DND-41 (cell line): ENCODE measurements at regions not wholly inside any gene's neighbourhood (a gene's known extent, or its start where the extent isn't known, plus 50 kb on each side); places are given as distances from the start of the nearest gene placed in this dataset.

Experiments used
- ATAC-seq: fragments of 200-7000 bp; cut with Tn5 transposase; 3 replicates; pipeline ENCODE4 v1.9.1; 2021; ENCODE audit warnings: low read depth; ENCODE audit not compliant: insufficient read depth
- DNase-seq: peaks from one replicate; pipeline ENCODE4 v3.0.0-alpha.2; 2020
- H2AFZ ChIP-seq: 2 replicates; pipeline ENCODE4 v1.6.0; 2012; ENCODE audit warnings: low read depth, low read length
- H3K27ac ChIP-seq: 2 replicates; pipeline ENCODE4 v1.5.1; 2012; ENCODE audit warnings: low read length, inconsistent platforms
- H3K27me3 ChIP-seq: fragments of 200-600 bp; sonication (generic); 2 replicates; pipeline ENCODE4 v1.6.0; 2012; ENCODE audit warnings: low read length, mild to moderate bottlenecking, inconsistent platforms; ENCODE audit not compliant: insufficient read depth, poor library complexity
- H3K36me3 ChIP-seq: 2 replicates; pipeline ENCODE4 v1.5.1; 2012; ENCODE audit warnings: low read length, inconsistent platforms; ENCODE audit not compliant: insufficient read depth
- H3K4me1 ChIP-seq: 2 replicates; pipeline ENCODE4 v1.5.1; 2012; ENCODE audit warnings: mild to moderate bottlenecking, low read length; ENCODE audit not compliant: insufficient read depth
- H3K4me2 ChIP-seq: 2 replicates; pipeline ENCODE4 v1.6.0; 2012; ENCODE audit warnings: mild to moderate bottlenecking, moderate library complexity, low read length, inconsistent platforms; ENCODE audit not compliant: insufficient read depth
- H3K4me3 ChIP-seq, 2 experiments: fragments of 200-600 bp in 1 of 2; shearing (Covaris generic) in 1 of 2; 2 replicates each; pipeline ENCODE4 v1.5.1; 2012 to 2016; ENCODE audit warnings: inconsistent platforms in 2 of 2, low read length in 2 of 2, mild to moderate bottlenecking in 2 of 2, low read depth in 1 of 2, moderate library complexity in 1 of 2
- H3K79me2 ChIP-seq: 2 replicates; pipeline ENCODE4 v1.6.0; 2012; ENCODE audit warnings: low read length, inconsistent platforms; ENCODE audit not compliant: insufficient read depth
- H3K9ac ChIP-seq: 2 replicates; pipeline ENCODE4 v1.6.0; 2012; ENCODE audit warnings: low read depth, mild to moderate bottlenecking, inconsistent platforms, low read length, moderate library complexity
- H3K9me3 ChIP-seq: 2 replicates; pipeline ENCODE4 v1.5.1; 2012; ENCODE audit warnings: low read length, moderate library complexity, mild to moderate bottlenecking, inconsistent platforms; ENCODE audit not compliant: insufficient read depth, severe bottlenecking
- H4K20me1 ChIP-seq: 2 replicates; pipeline ENCODE4 v1.6.0; 2012; ENCODE audit warnings: low read length; ENCODE audit not compliant: insufficient read depth
- EZH2 ChIP-seq: IDR thresholded peaks from 3 replicates; pipeline ENCODE4 v1.6.1; 2012; ENCODE audit warnings: borderline replicate concordance, low read depth, mild to moderate bottlenecking, moderate library complexity, low read length, inconsistent platforms; ENCODE audit not compliant: severe bottlenecking
- TF ChIP-seq, protein P1 (sequence below): IDR thresholded peaks from 2 replicates; pipeline ENCODE4 v1.5.1; 2012; ENCODE audit warnings: borderline replicate concordance, low read length, moderate library complexity, mild to moderate bottlenecking; ENCODE audit not compliant: poor library complexity, severe bottlenecking; ENCODE audit errors: extremely low read depth

DNA sequence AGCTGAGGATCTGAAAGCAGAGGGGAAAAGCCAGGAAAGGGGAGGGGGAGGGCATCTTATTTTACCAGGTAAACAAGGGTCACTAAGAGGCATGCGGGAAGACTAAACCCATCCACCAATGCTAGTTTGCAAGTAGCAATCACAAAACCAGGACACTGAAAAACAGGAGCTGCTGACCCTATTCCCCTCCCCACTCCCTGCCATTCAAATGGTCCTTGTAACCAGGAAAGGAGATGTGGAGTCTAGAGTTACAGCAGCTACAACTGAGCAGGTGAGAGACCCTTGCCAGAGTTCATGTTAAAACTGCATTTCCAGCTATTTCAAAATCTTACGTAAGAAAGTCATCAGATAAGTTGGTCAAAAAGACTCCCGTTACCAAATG lies 85.3 kb upstream of the SIMC1 start:
- ATAC-seq: no peak
- no peak for DNase-seq
- H3K27ac ChIP-seq: no peak overlapping the region
- H3K27me3 ChIP-seq: peaks cover 17% of the 10 kb centered on the region
- H3K9ac ChIP-seq: no peak overlapping the region
- H3K4me1 ChIP-seq: no peaks in the 10 kb centered on the region
- H3K36me3 ChIP-seq: no peaks in the 10 kb centered on the region
- no peak for TF ChIP-seq EZH2
- TF ChIP-seq, protein P1, sequence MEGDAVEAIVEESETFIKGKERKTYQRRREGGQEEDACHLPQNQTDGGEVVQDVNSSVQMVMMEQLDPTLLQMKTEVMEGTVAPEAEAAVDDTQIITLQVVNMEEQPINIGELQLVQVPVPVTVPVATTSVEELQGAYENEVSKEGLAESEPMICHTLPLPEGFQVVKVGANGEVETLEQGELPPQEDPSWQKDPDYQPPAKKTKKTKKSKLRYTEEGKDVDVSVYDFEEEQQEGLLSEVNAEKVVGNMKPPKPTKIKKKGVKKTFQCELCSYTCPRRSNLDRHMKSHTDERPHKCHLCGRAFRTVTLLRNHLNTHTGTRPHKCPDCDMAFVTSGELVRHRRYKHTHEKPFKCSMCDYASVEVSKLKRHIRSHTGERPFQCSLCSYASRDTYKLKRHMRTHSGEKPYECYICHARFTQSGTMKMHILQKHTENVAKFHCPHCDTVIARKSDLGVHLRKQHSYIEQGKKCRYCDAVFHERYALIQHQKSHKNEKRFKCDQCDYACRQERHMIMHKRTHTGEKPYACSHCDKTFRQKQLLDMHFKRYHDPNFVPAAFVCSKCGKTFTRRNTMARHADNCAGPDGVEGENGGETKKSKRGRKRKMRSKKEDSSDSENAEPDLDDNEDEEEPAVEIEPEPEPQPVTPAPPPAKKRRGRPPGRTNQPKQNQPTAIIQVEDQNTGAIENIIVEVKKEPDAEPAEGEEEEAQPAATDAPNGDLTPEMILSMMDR: no peak
- H3K9me3 ChIP-seq: no peaks in the 10 kb centered on the region
- H3K4me3 ChIP-seq: no peak overlapping the region
- no peak overlapping the region for H3K4me2 ChIP-seq
- H4K20me1 ChIP-seq: no peaks in the 10 kb centered on the region
- H2AFZ ChIP-seq: no peak overlapping the region
- no peaks in the 10 kb centered on the region for H3K79me2 ChIP-seq

DNA sequence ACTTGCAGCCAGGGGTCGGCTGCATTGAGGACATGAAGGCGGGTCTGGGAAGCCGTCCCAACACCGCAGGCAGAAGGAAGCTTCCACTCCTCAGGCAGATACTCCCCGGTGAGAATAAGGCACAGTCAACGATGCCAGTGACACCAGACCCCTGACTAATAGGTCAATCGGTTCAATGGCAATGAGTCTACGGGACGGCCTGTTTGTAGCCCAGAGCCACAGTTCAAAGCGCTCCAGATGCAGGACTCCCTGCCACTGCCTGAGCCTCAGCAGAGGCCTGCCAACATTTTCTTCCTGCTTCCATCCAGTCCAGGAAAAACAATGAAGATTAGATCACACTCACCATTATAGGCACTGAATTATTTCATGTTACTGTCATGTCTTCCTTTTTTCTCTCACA lies 84.5 kb upstream of the SIMC1 start:
- Histone ChIP-seq H3K4me3 (no peak overlapping the region), H3K9ac (no peak overlapping the region), H4K20me1 (no peaks in the 10 kb centered on the region), H3K27me3 (peaks cover 19% of the 10 kb centered on the region), H2AFZ (no peak overlapping the region), H3K36me3 (no peaks in the 10 kb centered on the region), H3K9me3 (no peaks in the 10 kb centered on the region), H3K79me2 (no peaks in the 10 kb centered on the region), H3K4me1 (no peaks in the 10 kb centered on the region), H3K27ac (no peak overlapping the region), H3K4me2 (no peak overlapping the region)
- DNase-seq (no peak), ATAC-seq (no peak)
- TF ChIP-seq EZH2: no peak
- TF ChIP-seq, protein P1: no peak

DNA sequence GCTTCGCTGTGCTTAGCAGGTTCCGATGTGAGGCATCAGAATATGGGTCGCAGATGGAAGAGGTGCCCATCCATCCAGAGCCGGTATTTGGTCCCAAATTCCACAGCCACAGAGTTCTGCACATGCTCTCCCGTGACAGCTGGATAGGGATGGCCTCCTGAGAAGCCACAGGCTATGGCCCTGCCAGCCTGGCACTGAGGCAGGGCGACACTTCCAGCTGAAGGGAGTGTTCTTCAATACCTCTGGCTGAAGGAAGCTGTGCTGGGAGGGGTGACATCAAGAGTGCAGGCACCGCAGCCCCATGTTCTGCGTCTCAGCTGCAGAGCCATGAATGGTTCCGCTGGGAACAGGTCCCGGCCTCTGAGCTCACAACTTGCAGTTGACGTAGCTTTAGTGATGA lies 83.4 kb upstream of the SIMC1 start:
- H3K79me2 ChIP-seq: no peaks in the 10 kb centered on the region
- H3K36me3 ChIP-seq: no peaks in the 10 kb centered on the region
- H2AFZ ChIP-seq: no peak overlapping the region
- peaks cover 23% of the 10 kb centered on the region for H3K27me3 ChIP-seq
- no peaks in the 10 kb centered on the region for H3K9me3 ChIP-seq
- H3K9ac ChIP-seq: no peak overlapping the region
- H3K4me3 ChIP-seq: no peak overlapping the region
- no peaks in the 10 kb centered on the region for H3K4me1 ChIP-seq
- no peak for ATAC-seq
- H3K27ac ChIP-seq: no peak overlapping the region
- DNase-seq: no peak
- no peak overlapping the region for H3K4me2 ChIP-seq
- TF ChIP-seq, protein P1: no peak
- TF ChIP-seq EZH2: no peak
- H4K20me1 ChIP-seq: no peaks in the 10 kb centered on the region

DNA sequence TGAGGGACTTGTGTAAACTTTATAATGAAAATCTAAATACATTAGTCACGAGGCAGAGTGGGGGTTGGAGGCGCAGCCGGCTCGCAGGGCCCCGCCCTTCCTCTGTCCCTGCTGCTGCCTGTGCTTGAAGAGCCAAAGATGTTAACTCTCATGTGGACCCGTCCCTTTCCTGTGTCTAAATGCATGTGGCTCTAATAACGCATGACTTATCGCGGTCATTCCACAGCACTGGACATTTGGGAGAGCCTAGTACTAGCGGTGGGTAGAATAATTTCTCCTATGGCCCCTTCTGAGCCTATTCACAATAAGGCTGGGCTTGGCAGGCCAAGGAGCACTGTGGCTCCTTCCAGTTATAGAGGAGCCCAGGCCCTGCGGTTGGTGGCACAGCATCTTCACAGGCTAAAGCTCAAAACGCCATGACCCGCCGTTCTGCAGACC lies 82.3 kb upstream of the SIMC1 start:
- no peak overlapping the region for H3K9ac ChIP-seq
- no peak for TF ChIP-seq EZH2
- TF ChIP-seq, protein P1: no peak
- H3K4me2 ChIP-seq: no peak overlapping the region
- H3K79me2 ChIP-seq: no peaks in the 10 kb centered on the region
- H3K27me3 ChIP-seq: peaks cover 23% of the 10 kb centered on the region
- H3K4me3 ChIP-seq: no peak overlapping the region
- no peak overlapping the region for H2AFZ ChIP-seq
- no peaks in the 10 kb centered on the region for H3K36me3 ChIP-seq
- H3K9me3 ChIP-seq: no peaks in the 10 kb centered on the region
- no peak overlapping the region for H3K27ac ChIP-seq
- H4K20me1 ChIP-seq: no peaks in the 10 kb centered on the region
- no peaks in the 10 kb centered on the region for H3K4me1 ChIP-seq
- DNase-seq: no peak
- ATAC-seq: no peak
